DND-41 (cell line): ENCODE measurements at regions not wholly inside any gene's neighbourhood (a gene's known extent, or its start where the extent isn't known, plus 50 kb on each side); places are given as distances from the start of the nearest gene placed in this dataset.

Experiments
- CTCF ChIP-seq: IDR thresholded peaks from 2 replicates; pipeline ENCODE4 v1.5.1; 2012; ENCODE audit warnings: borderline replicate concordance, low read length, moderate library complexity, mild to moderate bottlenecking; ENCODE audit not compliant: poor library complexity, severe bottlenecking; ENCODE audit errors: extremely low read depth
- EZH2 ChIP-seq: IDR thresholded peaks from 3 replicates; pipeline ENCODE4 v1.6.1; 2012; ENCODE audit warnings: borderline replicate concordance, low read depth, mild to moderate bottlenecking, moderate library complexity, low read length, inconsistent platforms; ENCODE audit not compliant: severe bottlenecking

- TF ChIP-seq CTCF (no peak), EZH2 (no peak)
Observed at GRCh38 chr1:95369985-95370690, 136.1 kb downstream of the RWDD3 start.
